GM19455 (cell line): ENCODE measurements at regions not wholly inside any gene's neighbourhood (a gene's known extent, or its start where the extent isn't known, plus 50 kb on each side); places are given as distances from the start of the nearest gene placed in this dataset.
"Not testable (repeated sequence)": the region's sequence is repeated elsewhere in the genome, so short reads cannot be mapped to it uniquely, and the experiment has no call there.

Experiments
- ATAC-seq: cut with Tn5 transposase; IDR thresholded peaks from one replicate; pipeline ENCODE4 v1.9.1; 2021; ENCODE audit not compliant: unreplicated experiment

DNA sequence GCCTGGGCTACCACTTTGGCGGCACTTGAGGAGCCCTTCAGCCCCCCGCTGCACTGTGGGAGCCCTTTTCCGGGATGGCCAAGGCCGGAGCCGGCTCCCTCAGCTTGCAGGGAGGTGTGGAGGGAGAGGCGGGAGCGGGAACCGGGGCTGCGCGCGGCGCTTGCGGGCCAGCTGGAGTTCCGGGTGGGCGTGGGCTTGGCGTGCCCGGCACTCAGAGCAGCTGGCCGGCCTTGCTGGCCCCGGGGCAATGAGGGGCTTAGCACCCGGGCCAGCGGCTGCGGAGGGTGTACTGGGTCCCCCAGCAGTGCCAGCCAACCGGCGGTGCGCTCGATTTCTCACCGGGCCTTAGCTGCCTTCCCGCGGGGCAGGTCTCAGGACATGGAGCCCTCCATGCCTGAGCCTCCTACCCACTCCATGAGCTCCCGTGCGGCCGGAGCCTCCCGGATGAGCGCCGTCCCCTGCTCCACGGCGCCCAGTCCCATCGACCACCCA is 1602.9 kb upstream of the PCDH7 start:
- ATAC-seq, result not testable (repeated sequence)

DNA sequence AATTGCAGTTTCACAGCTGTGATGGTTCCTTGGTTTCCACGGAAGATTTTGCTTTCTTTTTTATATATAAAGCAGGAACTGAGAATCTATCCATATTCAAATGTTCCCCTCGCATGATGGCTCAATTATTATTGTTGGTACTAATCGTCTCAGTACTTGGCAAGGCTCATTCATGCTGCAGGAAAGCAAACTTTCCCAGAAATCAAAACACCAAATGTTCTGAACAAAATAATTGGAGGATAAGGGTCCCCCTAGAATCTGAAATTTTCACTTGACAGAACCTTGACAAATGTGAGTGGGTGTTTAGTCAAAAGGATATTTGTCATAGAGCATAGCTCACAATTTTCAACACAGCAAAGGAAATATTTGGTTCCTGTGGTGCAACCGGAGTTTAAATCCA is 1598.6 kb upstream of the PCDH7 start:
- no peak for ATAC-seq

DNA sequence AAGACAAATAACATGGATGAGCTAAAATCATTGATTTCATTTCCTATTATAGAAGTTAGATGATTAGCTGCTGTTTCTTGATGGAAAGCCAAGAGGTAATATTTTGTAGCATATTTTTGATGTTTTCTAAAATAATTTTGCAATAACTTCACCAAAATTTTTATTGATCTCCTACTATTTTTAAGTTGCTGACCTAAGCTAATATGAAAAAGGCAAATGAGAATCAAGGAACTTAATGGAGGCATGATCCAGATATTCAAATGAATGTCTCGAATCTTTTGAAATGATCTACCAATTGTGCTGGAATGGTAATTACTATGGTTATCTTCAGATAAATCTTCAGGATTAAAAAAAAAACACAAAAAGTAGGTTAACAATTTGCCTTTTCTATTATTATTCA is 1591.4 kb upstream of the PCDH7 start:
- no peak for ATAC-seq

DNA sequence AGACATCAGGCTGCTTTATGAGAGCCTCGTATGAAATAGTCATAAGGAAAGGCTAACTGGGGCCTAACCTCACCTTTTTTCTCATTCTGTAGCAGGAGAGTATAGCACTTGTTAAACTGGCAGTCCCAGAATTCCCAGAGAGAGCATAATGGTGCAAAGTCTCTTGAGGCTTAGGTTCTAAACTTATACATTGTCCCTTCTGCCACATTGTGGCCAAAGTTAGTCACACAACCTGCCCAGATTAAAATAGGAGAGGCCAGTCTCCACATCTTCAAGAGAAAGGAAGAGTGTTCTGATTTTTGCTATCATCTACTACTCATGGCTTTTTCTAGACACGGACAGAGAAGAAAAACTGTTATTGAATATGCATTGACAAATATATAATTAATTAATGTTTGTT is 1588.9 kb upstream of the PCDH7 start:
- no peak for ATAC-seq

DNA sequence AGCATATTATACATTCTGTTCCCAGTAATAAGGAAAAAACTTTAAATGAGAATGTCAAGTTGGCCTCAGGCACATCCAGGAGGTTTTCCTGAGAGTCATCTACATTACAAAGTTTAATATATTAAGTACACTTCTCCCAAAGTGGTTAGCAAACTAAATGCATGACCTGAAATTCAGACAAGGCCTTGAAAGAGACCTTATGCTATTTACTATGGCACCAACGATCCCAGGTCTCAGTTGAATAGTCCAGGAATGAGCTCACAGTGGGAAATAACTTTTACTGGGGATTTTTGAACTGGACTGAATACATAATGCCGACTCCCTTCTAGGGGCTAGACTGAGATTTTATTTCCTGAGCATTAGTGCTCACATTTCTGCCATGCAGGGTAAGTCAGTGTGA is 1577.5 kb upstream of the PCDH7 start:
- no peak for ATAC-seq

DNA sequence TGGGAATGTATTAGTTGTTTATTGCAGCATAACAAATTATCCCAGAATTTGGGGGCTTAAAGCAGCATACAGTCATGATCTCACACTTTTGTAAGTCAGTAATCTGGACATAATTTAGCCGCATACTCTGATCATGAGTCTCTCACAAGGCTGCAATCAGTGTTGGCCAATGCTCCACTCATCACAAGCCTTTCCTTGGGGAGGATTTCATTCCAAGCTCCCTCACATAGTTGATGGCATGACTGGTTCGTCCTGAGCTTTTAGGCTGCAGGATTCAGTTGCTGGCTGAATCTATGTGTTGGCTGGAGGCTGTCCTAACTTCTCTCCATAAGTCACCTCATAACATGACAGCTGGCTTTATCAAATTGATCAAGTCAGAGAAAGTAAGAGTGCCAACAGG is 1568.6 kb upstream of the PCDH7 start:
- ATAC-seq, result no peak

DNA sequence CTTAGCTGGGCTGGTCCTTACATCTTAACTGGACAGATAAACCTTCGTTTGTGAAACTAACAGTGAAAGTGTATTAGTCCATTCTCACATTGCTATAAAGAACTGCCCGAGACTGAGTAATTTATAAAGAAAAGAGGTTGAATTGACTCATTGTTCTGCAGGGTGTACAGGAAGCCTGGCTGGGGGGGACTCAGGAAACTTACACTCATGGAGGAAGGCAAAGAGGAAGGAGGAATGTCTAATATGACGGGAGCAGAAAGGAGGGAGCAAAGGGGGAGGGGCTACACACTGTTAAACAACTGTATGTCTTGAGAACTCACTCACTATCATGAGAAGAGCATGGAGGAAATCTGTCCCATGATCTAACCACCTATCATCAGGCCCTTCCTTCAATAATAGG is 1566.5 kb upstream of the PCDH7 start:
- ATAC-seq, result no peak

DNA sequence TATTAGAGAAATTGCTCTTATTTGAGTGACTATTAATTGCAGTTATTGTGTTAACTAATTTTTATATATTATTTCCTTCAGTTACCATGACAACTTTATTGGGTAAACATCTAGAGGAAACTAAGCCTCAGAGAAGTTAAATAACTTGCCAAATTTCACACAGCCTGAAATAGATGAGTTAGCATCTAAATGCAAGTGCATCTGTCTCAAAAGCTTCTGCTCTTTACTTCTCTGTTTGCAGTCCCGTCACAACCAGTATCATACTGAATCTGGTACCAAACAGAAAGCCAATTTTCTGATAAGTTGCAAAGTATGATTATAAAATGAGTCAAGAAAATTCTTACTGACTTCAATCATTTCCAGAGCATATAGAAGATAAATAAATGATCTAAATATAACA is 1544.9 kb upstream of the PCDH7 start:
- no peak for ATAC-seq

DNA sequence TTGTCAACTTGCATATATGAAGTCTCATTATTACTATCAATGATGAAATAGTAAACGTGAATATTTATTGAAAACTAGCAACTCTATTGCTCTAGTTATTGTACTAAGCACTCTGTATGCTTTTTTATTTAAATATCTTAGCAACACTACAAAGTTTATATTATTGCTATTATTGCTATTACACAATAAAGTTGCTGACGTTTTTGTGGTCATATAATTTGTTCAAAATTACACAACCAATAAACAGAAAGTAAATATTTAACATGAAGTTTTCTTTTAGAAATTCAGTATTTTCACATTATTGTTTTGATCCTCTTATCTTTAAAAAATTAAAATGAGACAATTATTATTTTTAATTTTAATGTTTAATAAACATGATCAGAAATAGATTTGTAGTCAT is 1521.1 kb upstream of the PCDH7 start:
- ATAC-seq, result no peak

DNA sequence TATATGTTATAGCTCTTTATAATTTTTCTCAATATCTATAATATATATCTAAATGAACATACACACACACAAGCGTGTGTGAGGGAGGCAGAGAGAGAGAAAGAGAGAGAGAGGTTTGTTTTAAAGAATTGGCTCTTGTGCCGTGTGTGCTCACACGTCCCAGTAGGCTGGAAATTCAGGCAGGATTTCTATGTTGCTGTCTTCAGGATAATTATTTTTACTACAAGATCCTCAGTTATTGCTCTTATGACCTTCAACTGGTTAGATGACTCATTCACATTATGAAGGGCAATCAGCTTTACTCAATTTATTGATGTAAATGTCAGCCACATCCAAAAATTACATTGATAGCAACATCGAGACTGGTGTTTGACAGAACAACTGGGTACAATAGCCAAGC is 1520.7 kb upstream of the PCDH7 start:
- ATAC-seq, result no peak

DNA sequence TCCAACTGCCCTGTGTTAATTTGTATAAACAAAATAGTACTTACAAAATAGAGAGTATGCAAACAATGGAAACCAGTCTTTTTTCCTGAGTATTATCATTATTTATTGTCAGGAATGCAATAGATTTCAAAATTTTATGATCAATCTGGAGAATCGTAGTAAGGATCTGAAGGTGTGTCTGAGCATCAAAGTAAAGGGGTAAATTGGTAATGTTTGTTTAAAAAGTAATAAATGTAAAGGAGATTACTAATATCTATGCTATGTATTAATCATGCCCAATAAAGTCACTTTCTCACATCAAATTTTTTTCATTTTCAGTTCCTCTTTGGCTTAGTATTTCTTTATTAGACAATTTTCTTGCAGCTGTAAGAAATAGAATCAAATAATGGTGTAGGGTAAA is 1507.1 kb upstream of the PCDH7 start:
- no peak for ATAC-seq

DNA sequence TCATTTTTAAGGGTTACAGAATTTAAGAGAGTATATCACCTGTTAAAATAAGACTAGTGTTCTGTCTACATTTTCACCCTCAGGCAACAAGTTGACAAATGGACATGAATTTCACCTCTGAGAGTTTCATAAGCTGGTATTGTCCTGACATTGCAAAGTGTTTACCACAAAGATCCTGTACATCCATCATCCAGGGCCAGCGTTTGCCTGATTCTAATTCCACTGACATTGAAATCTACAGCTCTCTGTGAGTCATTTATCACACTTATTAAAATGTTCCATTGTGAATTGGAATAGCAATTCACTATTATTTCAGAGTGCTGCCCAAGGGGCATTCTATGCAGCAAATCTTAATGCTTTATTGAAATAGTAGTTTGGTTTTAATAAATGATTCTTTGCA is 1499.4 kb upstream of the PCDH7 start:
- no peak for ATAC-seq

DNA sequence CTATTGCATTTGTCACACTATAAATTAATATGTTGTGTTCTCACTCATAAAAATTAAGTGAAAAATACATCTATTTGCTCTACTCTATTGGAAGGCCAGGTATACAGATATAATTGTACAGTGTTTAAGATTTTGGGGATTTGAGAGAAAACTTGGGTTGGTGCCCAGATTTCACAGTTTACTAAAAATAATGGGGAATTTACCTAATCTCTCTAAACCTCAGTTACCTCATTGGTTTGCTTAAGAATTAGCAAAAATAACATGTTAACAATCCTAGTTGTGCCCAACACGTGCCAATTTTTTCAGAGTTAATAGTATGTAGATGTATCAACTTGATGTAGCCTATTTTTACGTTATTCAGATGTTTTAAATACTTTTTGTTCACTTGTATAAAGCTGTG is 1495.3 kb upstream of the PCDH7 start:
- no peak for ATAC-seq

DNA sequence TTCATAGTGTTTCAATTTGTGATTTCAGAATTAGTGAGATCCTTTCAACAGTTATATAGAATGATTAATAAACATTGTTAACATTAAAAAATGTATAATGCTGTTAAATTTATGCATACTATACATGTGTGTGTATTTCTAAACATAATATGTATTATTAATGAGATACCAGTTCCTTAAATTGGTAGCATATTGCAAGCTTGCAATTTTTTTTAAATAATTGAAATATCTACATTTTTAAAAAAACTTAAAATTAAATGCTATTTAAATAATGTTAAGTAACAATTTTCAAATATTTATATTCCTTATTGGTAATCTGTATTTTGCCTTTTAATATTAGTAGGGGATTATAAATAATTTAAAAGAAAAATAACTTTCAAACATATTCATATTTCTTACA is 1479.5 kb upstream of the PCDH7 start:
- no peak for ATAC-seq

DNA sequence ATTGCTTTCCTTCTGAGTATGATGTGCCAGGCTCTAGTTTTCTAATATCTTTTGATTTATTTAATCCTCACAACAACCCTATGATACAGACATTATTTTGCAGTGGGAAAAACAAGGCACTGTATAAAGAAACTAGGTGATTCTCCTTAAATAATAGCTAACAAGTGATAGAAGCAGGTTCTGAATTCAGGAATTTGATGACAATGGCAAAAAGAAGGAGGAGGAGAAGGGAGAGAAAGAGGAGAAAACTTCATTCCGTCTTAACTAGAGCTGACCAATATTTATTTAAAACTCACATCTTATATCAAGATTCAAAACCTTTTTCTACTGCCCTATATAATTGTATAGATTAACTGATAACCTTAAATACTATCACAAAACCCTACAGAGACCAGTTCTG is 1477.1 kb upstream of the PCDH7 start:
- ATAC-seq, result no peak

DNA sequence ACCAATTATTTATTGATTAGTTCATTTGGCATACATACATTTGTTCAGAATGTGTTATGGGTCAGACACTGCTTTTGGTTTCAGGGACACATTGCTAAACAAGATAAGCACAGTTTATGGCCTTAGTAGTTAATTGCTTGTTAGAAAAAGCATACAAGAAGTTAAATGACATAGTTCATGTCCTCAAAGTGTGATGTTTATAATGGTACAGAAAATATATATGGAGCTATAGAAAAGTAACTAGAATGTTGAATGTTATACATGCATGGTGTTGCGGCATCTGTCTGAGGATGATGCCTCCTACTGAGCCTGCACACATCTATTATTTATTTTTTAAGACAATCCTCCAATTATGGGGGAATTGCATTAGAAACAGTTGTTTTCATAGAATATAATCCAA is 1476.3 kb upstream of the PCDH7 start:
- no peak for ATAC-seq

DNA sequence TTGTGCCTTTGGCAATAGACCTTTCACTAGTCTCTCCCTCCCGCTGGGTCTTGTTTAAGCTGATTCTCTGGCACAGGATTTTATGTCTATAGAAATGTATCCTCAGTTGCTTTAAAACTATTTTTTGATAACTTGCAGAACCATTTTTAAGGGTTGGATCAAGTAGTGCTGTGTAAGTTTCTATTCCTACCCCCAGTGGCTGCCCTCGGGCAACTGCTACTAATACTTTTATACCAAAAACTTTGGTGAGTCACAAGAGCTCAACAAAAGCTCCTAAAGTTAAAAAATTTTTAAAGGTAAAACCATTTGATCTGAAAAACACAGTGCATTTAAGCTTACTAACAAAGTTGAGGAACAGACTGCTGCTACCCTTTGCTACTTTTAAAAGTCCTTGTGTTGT is 1460.6 kb upstream of the PCDH7 start:
- ATAC-seq, result no peak

DNA sequence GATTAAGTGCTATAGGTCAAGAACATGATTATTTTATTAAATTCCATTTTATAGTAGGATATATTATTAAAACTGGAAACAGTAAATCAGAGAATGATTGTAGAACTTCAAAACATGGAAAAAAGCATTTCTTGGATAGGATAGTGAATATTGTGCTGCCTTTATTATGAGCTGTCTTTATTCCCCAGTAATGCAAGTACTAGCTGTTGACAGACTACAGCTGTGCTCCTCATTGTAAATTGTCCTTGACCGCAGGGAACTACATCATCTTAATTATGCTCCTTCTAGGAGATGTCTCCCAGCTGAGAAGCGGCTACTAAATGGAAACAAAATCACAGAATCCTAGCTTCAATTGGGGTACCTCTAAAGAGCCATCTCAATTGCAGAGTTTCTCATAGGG is 1457.2 kb upstream of the PCDH7 start:
- ATAC-seq, result no peak

DNA sequence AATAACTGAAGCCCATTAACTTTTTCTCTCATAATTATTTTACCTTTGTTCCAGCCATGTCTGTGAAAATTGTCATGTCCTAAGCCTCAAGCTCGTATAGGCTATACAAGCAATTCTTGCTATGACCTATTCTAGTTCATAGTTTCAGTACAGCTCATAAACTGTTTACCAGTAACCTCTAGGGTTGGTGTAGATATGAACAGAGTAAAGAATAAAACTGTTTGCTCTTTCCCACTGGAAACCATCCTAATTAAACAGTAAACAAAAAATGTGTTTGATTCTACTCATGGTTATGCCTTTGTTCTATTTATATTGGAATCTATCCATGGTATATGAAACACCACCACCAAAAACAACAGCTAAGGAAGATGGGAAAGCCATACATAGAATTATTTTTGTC is 1444.0 kb upstream of the PCDH7 start:
- no peak for ATAC-seq

DNA sequence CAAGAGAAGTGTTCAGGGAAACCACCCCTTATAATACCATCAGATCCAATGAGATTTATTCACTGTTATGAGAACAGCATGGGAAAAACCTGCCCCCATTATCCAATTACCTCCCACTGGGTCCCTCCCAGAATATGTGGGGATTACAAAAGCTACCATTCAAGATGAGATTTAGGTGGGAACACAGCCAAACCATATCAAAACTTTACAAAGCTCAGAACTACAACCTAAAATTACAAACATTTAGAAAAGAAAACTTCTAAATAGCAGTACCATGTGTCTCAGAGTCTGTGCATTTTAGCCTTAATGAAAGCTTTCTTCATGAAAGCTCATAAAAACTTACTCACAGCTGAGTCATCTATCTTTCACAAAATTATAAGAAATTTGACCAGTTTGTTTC is 1442.8 kb upstream of the PCDH7 start:
- no peak for ATAC-seq

DNA sequence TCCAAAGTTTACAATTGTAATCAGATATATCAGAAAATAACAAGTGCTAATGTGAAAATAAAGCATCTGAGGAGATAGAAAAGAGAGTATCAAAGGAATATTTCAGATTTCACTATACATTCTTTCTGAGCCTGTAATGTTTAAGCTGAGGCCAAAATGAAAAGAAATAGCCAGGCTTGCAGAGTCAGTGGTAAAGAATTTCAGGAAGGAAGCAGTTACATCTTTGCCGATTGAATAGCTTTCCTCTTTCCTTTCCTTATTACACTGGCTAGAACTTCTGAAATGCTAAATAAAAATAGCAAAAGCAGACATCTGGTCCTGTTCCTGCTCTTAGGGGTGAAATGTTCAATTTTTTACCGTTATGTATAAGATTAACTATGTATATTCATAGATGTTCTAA is 1441.6 kb upstream of the PCDH7 start:
- no peak for ATAC-seq

DNA sequence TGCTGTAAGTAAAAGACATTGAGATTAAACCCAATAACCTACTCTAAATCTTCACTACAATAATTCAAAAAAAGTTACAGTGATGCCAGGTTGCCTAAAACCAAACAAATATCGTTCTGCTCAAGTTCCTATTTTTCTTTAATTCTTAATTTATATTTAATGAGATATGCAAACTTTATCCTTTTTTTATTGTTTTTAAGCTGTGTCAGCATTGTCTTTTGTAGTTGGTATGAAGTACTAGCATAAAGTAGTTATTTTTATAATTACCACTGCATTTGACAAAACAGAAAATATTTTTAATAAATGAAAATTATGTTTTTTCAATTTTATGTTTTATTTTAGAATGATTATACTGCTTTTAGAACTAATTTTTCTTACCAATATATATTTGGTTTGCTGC is 1431.1 kb upstream of the PCDH7 start:
- no peak for ATAC-seq

DNA sequence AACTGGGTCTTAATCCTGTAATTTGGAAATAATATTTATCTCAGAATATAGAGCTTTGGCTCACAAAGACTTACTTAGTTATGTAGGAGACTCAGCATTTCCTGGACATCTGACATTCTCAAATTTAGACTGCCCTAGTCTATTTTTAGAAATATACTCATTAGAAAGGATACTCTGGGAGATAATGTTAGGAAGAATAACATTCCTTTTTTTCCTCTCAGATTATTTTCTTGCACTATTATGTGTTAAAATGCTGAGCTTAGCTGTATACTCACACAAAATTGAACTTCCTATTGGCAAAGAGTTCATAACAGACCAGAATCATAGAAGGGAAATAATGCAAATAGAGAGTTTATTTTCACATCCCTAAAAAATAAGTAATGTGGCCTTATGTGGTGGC is 1424.9 kb upstream of the PCDH7 start:
- no peak for ATAC-seq

DNA sequence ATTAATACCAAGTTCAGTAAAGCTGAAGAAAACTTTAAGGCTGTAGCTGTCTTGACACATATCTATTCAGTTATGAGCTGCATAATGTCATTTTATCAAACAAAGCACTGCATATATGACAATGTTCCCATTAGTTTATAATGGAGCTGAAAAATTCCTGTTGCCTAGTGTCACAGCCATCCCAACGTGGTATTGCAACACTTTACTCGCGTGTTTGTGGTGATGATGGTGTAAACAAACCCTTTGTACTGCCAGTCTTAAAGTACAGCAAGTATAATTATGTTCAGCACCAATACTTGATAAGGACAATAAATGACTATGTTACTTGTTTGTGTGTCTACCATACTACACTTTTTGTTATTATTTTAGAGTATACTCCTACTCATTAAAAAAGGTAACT is 1415.6 kb upstream of the PCDH7 start:
- ATAC-seq, result no peak
